ENCODE measurements at regions not wholly inside any gene's neighbourhood (a gene's known extent, or its start where the extent isn't known, plus 50 kb on each side); places are given as distances from the start of the nearest gene placed in this dataset.

- 87% methylated on average over 12 of the region's 19 CpGs; no CpG with 5 or more reads in 1 of the 2 experiments for WGBS, 2 experiments (ENCODE audit: extremely low coverage in 2 of 2, insufficient read length in 1 of 2)
- Histone ChIP-seq H3K14ac (replicated peaks; ENCODE audit: low read depth, low read length) (no peak overlapping the region), H2AK9ac (replicated peaks; ENCODE audit: low read depth, low read length, poor library complexity) (no peak overlapping the region), H2BK5ac (ENCODE audit: low read depth, low read length, poor library complexity, severe bottlenecking) (no peak overlapping the region), H3K4ac (ENCODE audit: low read depth, low read length) (no peak overlapping the region), H3K18ac (ENCODE audit: low read depth, low read length) (no peak overlapping the region), H3K23ac (ENCODE audit: low read depth, low read length) (no peak overlapping the region), H2AFZ (replicated peaks; ENCODE audit: low read length, poor library complexity) (no peak overlapping the region), H3K4me1 (ENCODE audit: control insufficient read depth, insufficient read depth, low read length) (no peaks in the 10 kb centered on the region), H3K9me1 (ENCODE audit: insufficient read depth, low read length) (no peaks in the 10 kb centered on the region), H4K8ac (ENCODE audit: low read depth in 2 of 2, low read length in 2 of 2) (no peak overlapping the region), H4K5ac (ENCODE audit: low read depth, low read length) (no peak overlapping the region), H3K79me1 (ENCODE audit: low read depth in 1 of 2, low read length in 2 of 2) (no peaks in the 10 kb centered on the region), H3K56ac (ENCODE audit: extremely low read depth, insufficient read depth, low read length) (no peak overlapping the region), H4K91ac (ENCODE audit: insufficient read depth, low read depth, low read length) (no peak overlapping the region), H2AK5ac (ENCODE audit: low read depth, low read length) (no peak overlapping the region), H2BK20ac (ENCODE audit: low read depth, low read length) (no peak overlapping the region), H2BK15ac (ENCODE audit: low read depth, low read length) (no peak overlapping the region), H2BK120ac (ENCODE audit: low read depth, low read length) (no peak overlapping the region), H3K4me3 (ENCODE audit: insufficient read depth, low read depth, low read length) (no peak overlapping the region), H3K36me3 (ENCODE audit: control insufficient read depth, insufficient read depth, low read length) (no peaks in the 10 kb centered on the region), H3K9me3 (ENCODE audit: control insufficient read depth, insufficient read depth, low read length) (peaks cover 2% of the 10 kb centered on the region), H3K9ac (ENCODE audit: low read depth, low read length) (no peak overlapping the region), H3K4me2 (ENCODE audit: low read depth, low read length) (no peak overlapping the region), H3K27ac (ENCODE audit: insufficient read depth, low read length) (no peak overlapping the region), H4K20me1 (ENCODE audit: insufficient read depth, low read length) (no peaks in the 10 kb centered on the region), H3K27me3 (ENCODE audit: control insufficient read depth, insufficient read depth, low read length) (no peaks in the 10 kb centered on the region)
- intact Hi-C loops (cut with micrococcal nuclease): no loop called here
- ChIA-PET CTCF (no interaction called here), POLR2A (ENCODE audit: unreplicated experiment) (no interaction called here)
- TF ChIP-seq CTCF (conservative IDR thresholded peaks at IDR 0.05; ENCODE audit: low read depth, low read length) (no peak), CEBPB (IDR thresholded peaks at IDR 0.05; ENCODE audit: low read depth, low read length) (no peak), MAFK (IDR thresholded peaks at IDR 0.05; ENCODE audit: low read depth, low read length) (no peak), RFX5 (IDR thresholded peaks at IDR 0.05; ENCODE audit: low read depth, low read length) (no peak), BHLHE40 (IDR thresholded peaks at IDR 0.05; ENCODE audit: low read depth, low read length) (no peak), FOS (IDR thresholded peaks at IDR 0.05; ENCODE audit: low read depth, low read length) (no peak), NFE2L2 (IDR thresholded peaks at IDR 0.05; ENCODE audit: low read depth, low read length) (no peak)
- no peak for DNase-seq
- no TSS peak for BruUV-seq (replicated peaks)
- dilution Hi-C loops (cut with HindIII; ENCODE audit: low sequenced_read_pairs, unreplicated experiment): no loop called here
- no peak for ATAC-seq (ENCODE audit: low read depth)
- in situ Hi-C loops (cut with MboI; ENCODE audit: low sequenced_read_pairs): no loop called here
These were observed 101.6 kb upstream of the FRMD1 start for GRCh38 chr6:168180548-168181011.

Data from IMR-90 (cell line).